HUES48 (cell line): ENCODE measurements at regions not wholly inside any gene's neighbourhood (a gene's known extent, or its start where the extent isn't known, plus 50 kb on each side); places are given as distances from the start of the nearest gene placed in this dataset.

Experiments used
- H3K27ac ChIP-seq: one replicate; pipeline ENCODE4 v1.7.0; 2013; ENCODE audit warnings: low read depth, low read length, inconsistent platforms
- H3K27me3 ChIP-seq: 2 replicates; pipeline ENCODE4 v1.6.1; 2013; ENCODE audit warnings: mild to moderate bottlenecking, low read length; ENCODE audit not compliant: control insufficient read depth, insufficient read depth
- H3K36me3 ChIP-seq: 2 replicates; pipeline ENCODE4 v1.6.1; 2013; ENCODE audit warnings: low read length; ENCODE audit not compliant: control insufficient read depth, insufficient read depth
- H3K4me1 ChIP-seq: 2 replicates; pipeline ENCODE4 v1.6.1; 2013; ENCODE audit warnings: mild to moderate bottlenecking, low read length; ENCODE audit not compliant: control insufficient read depth, insufficient read depth
- H3K4me3 ChIP-seq: 2 replicates; pipeline ENCODE4 v1.5.1; 2013; ENCODE audit warnings: mild to moderate bottlenecking, low read depth, low read length
- H3K9ac ChIP-seq: 2 replicates; pipeline ENCODE4 v1.6.1; 2013; ENCODE audit warnings: mild to moderate bottlenecking, low read depth, low read length, moderate library complexity
- H3K9me3 ChIP-seq: 2 replicates; pipeline ENCODE4 v1.6.1; 2013; ENCODE audit warnings: low read length; ENCODE audit not compliant: control insufficient read depth, insufficient read depth

GRCh38 chr3:152719264-152719663, 115.7 kb upstream of the P2RY1 start:
- Histone ChIP-seq H3K9ac (no peak overlapping the region), H3K27ac (no peak overlapping the region), H3K4me3 (no peak overlapping the region)

GRCh38 chr3:152720951-152721718, 113.8 kb upstream of the P2RY1 start:
- Histone ChIP-seq H3K4me1 (peaks cover 18% of the 10 kb centered on the region), H3K36me3 (no peaks in the 10 kb centered on the region), H3K9me3 (peaks cover 4% of the 10 kb centered on the region; the same call in 1 of the 2 replicates), H3K9ac (no peak overlapping the region), H3K4me3 (no peak overlapping the region; the same call in 1 of the 2 replicates), H3K27ac (peak overlapping the region; percentile 77), H3K27me3 (no peaks in the 10 kb centered on the region)

More at GRCh38 chr3:152719264-152719663, 115.7 kb upstream of the P2RY1 start:
- no peaks in the 10 kb centered on the region for H3K27me3 ChIP-seq
- peaks cover 18% of the 10 kb centered on the region for H3K4me1 ChIP-seq
- H3K36me3 ChIP-seq: no peaks in the 10 kb centered on the region
- H3K9me3 ChIP-seq: peaks cover 4% of the 10 kb centered on the region; the same call in 1 of the 2 replicates

DNA sequence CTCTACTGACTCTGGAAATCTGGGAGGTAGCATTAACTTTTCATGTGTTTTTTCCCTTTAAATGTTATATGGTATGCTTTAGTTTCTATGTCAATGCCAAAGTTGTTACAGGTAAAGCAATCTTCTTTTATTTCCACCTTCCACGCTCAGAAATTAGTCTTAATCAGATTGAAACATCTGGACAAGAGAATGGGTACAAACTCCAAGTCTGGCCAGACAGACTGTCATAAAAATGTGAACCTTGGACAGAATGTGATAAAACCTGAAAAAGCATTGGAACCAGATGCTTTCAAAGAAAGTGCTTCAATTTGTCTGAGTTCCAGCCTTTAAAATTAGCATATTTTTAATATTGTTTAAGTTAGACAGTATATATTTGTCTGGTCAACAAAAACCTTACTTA, 110.7 kb upstream of the P2RY1 start:
- Histone ChIP-seq H3K27me3 (no peaks in the 10 kb centered on the region), H3K4me1 (peaks cover 18% of the 10 kb centered on the region), H3K27ac (no peak overlapping the region), H3K4me3 (no peak overlapping the region), H3K9ac (no peak overlapping the region), H3K36me3 (no peaks in the 10 kb centered on the region), H3K9me3 (peaks cover 4% of the 10 kb centered on the region; the same call in 1 of the 2 replicates)

DNA sequence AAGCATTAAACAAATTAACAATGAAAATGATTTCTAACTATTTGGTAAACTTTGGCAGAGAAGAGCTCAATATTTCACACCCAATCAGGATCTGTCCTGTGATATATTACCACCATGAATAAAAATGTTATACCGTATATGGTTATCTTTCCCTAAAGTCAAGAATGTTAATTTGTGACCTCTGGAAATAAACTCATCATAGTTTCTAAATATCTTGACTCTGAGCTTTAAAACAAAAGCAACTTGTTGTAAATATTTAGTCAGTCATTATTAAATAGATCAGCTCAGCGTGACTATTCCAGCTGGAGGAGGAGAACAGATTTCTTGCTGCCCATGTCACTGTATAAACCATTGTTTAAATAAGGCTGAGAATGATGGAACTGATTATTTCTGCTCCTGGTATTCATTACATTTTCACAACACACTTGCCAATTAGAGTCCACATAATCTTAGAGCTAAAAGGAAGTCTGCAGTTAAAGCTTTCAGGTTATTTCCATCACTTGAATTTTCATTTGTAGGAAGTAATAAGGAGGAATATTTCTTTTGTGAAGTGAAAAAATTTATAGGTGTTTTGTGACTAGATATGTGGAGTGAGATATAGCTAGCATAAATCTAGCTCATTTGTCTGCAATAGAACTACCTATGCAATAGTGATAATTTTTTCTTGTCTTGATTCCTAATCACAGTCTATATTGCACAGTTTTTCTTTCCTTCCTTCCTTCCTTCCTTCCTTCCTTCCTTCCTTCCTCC, 106.5 kb upstream of the P2RY1 start:
- no peaks in the 10 kb centered on the region for H3K27me3 ChIP-seq
- no peaks in the 10 kb centered on the region for H3K4me1 ChIP-seq
- no peak overlapping the region for H3K4me3 ChIP-seq

GRCh38 chr3:152729906-152730305, 105.0 kb upstream of the P2RY1 start:
- H3K27ac ChIP-seq: no peak overlapping the region
- no peak overlapping the region for H3K9ac ChIP-seq
- no peaks in the 10 kb centered on the region for H3K4me1 ChIP-seq
- no peaks in the 10 kb centered on the region for H3K9me3 ChIP-seq
- no peak overlapping the region for H3K4me3 ChIP-seq
- no peaks in the 10 kb centered on the region for H3K27me3 ChIP-seq
- no peaks in the 10 kb centered on the region for H3K36me3 ChIP-seq

More for the DNA sequence above, 106.5 kb upstream of the P2RY1 start:
- no peak overlapping the region for H3K9ac ChIP-seq
- no peaks in the 10 kb centered on the region for H3K9me3 ChIP-seq
- no peaks in the 10 kb centered on the region for H3K36me3 ChIP-seq
- no peak overlapping the region for H3K27ac ChIP-seq

- Histone ChIP-seq H3K27me3 (no peaks in the 10 kb centered on the region), H3K9me3 (no peaks in the 10 kb centered on the region), H3K36me3 (no peaks in the 10 kb centered on the region), H3K27ac (no peak overlapping the region), H3K4me1 (no peaks in the 10 kb centered on the region), H3K4me3 (no peak overlapping the region), H3K9ac (no peak overlapping the region)
Measured at GRCh38 chr3:152731511-152731910, 103.4 kb upstream of the P2RY1 start.

GRCh38 chr3:152733584-152734119, 101.3 kb upstream of the P2RY1 start:
- Histone ChIP-seq H3K36me3 (no peaks in the 10 kb centered on the region), H3K9ac (no peak overlapping the region), H3K4me1 (no peaks in the 10 kb centered on the region), H3K27me3 (no peaks in the 10 kb centered on the region), H3K27ac (no peak overlapping the region), H3K4me3 (no peak overlapping the region), H3K9me3 (no peaks in the 10 kb centered on the region)

DNA sequence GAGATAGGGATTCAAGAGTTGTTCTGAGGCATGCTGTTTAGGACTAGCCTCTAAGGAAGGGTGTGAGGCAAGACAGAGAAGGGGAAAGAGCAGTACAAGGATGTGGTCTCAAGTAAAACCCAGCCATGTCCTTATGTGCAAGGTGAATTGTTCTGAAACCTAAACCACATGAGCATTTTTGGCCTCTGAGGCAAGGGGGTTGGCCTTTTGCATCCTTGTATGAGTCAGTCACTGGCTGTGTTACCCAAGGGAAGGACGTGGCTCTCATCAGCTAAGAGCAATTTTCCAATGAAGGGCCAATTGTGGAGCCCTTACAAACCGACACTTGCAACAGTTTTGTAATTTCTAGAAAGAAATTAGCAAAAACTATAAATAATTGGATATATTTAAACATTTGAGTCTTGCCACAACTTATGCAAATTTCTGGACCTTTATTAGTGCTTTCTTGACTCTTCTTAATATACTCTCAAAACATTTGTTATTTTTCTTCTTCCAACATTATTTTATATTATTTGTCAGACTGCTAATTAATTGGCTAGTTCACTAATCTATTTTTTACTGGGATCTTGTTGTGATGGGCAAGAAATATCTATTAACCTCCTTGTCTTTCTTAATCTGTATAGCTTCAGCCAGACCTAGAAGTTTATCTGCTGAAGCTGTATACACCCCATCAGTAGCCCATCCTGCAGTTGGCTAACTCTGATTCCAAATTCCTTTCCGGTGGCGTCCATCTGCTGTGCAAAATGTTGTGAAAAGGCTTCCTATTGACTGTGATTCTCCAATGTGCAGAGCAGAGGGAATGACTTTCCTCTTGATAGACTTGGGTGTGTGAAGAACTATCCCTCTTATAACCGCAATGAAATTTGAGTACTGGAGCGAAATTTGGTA, 97.7 kb upstream of the P2RY1 start:
- Histone ChIP-seq H3K36me3 (no peaks in the 10 kb centered on the region), H3K4me1 (no peaks in the 10 kb centered on the region), H3K4me3 (no peak overlapping the region), H3K27ac (no peak overlapping the region), H3K27me3 (no peaks in the 10 kb centered on the region), H3K9me3 (no peaks in the 10 kb centered on the region), H3K9ac (no peak overlapping the region)

DNA sequence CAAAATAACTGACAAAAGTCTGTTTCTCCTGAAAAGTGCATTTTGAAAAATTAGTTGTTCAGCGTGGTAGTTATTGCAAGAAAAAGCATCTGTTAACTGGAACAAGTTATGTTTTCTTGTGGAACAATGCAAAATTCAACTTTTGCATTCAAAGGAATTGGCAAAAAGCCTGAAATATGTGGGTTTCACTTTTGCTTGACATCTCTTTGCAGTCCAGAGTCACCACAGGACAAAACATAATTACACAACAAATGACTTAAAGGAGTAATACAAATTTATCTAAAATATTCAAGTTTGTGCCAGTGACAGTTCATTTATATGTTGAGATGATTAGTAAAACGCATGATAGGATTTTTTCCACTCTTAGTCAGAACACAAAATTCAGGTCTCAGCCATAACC, 96.3 kb upstream of the P2RY1 start:
- no peak overlapping the region for H3K4me3 ChIP-seq
- no peak overlapping the region for H3K9ac ChIP-seq
- no peak overlapping the region for H3K27ac ChIP-seq
- H3K27me3 ChIP-seq: no peaks in the 10 kb centered on the region
- H3K4me1 ChIP-seq: no peaks in the 10 kb centered on the region
- no peaks in the 10 kb centered on the region for H3K36me3 ChIP-seq
- H3K9me3 ChIP-seq: no peaks in the 10 kb centered on the region
